ENCODE measurements at regions not wholly inside any gene's neighbourhood (a gene's known extent, or its start where the extent isn't known, plus 50 kb on each side); places are given as distances from the start of the nearest gene placed in this dataset.

DNA sequence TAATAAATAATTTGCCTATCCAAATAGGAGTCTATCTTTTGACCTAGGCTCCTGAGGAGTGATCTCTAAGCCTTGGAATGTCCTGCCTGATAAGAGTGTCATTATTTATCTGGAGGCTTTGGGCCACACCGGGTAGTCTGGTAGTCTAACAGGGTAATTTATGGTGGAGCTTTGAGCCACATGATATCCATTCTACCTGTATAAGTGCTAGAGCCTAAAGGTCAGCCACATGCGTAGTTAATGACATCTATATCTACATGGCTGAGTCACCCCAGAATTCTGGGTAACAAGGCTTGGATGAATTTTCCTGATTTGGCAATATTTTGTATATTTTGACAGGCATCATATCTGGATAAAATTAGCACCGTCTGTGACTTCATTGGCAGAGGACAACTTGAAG, 681.4 kb downstream of the MCTP2 start:
- no peak for DNase-seq (ENCODE audit: low read depth)

- no peak for DNase-seq (ENCODE audit: low read depth)
Observed at GRCh38 chr15:94917068-94917467, 685.7 kb downstream of the MCTP2 start.

DNA sequence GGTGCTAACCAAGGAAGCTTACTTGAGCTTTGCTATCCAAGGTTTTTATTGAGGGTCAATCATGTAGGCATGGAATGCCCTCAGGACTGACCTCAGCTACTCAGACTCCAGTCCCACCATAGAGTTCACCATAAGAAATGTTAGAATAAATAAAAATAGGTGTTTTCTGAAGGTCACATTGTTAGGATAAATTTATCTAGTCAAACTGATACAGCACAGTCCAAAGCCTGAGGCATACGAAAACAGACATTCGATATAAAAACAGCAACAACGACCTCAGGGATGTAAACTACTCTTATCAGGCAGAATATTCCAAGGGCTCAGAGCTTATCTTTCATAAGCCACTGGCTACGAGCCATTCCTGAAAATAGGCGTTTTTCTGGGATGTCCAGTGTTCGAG, 690.6 kb downstream of the MCTP2 start:
- no peak for DNase-seq (ENCODE audit: low read depth)

DNA sequence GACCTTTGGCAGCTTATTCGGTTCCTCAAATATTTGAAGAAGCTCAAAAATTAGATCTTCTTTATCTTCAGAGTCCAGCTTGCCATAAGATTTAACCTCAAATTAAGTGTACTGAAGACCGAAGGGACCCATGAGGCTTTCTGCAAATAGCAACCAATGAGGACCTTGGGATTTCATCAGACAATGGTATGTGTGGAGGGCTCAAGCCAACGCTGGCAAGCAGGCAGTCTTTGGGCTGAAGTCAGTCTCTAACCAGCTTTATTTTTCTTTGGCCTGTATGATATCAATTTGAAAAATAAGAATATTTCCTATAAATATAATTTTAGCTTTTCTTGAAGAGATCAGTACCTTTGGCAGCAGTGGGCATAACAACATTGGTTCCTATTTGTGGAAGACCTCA, 692.7 kb downstream of the MCTP2 start:
- DNase-seq (ENCODE audit: low read depth), result no peak

GRCh38 chr15:94924971-94925598, 693.7 kb downstream of the MCTP2 start:
- DNase-seq (ENCODE audit: low read depth), result no peak

- DNase-seq (ENCODE audit: low read depth), result no peak
Observed at GRCh38 chr15:94925680-94926079, 694.3 kb downstream of the MCTP2 start.

GRCh38 chr15:94927003-94927402, 695.6 kb downstream of the MCTP2 start:
- no peak for DNase-seq (ENCODE audit: low read depth)

DNA sequence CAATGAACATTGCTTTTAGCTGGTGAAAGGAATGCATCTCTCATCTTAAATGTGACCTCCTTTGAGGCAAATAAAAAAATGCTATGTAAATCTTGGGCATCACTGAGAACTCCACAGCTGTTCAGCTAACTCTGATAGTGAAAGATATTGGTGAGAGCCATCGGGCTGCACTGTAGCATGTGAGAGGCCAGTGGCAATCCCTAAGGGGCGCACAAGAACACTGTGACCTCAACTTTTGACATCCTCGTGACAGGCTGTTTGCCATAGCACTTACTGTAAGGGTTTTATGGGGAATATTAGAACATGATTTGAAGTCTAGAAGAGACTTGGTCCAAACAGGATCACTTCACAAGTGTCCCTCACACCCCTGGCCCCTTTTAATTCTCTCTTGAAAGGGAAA, 697.9 kb downstream of the MCTP2 start:
- no peak for DNase-seq (ENCODE audit: low read depth)

DNA sequence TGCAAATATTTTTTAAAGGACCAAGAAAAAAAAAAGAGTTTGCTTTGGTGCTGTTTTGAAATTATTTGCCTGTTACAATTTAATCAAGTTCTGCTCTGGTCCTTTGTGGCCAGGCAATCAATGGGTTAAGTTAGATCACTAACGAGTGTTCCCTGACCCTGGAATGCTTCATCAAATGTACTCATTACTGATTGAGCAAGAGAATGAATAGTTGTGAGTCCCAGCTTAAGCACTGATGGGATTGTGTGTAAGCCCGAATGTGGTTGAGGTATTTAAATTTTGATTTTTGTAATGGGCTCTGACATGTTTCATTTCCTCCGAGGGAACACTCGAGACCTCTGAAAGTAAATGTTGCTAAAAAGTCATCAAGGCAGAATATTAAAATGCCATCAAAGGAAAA, 699.1 kb downstream of the MCTP2 start:
- DNase-seq (ENCODE audit: low read depth), result no peak

DNA sequence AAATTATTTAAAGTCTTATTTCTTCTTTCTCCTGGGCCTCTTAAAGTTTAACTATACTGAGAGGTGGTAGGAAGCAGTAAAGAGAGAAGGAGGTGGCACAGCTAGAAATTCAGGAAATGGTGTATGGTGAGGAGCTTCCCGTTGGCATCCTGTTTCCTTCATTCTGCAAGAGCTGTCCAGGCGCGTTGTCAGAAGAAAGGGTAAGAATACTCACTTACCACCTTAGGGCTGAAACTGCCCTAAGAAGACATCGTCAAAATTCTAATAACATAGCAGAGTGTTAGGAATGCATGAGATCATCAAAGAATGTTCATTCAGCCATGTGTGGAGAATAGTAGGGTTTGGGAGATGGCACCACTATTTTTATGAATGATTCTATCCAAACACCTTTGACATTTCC, 699.6 kb downstream of the MCTP2 start:
- DNase-seq (ENCODE audit: low read depth), result no peak

- no peak for DNase-seq (ENCODE audit: low read depth)
Observed at GRCh38 chr15:94934440-94934839, 703.1 kb downstream of the MCTP2 start.

- no peak for DNase-seq (ENCODE audit: low read depth)
Observed at GRCh38 chr15:94937242-94937641, 705.9 kb downstream of the MCTP2 start.

DNA sequence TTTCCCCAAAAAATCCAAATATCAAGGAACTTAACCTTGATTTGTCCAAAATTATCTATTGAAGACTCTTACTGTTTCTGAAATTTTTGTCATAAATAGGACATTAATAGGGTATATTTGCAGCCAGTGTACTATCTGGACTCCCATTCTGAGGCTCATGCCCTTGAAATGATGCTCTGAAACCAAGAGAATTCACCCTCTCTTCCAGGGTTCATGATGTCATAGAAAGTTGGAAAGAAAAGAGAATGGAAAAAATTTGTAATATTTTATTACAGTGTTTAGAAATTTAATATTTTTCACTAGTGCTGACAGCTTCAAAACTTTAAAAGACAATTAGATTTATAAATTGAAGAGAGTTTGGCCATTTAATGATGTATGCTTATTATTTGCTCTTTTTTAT, 712.5 kb downstream of the MCTP2 start:
- DNase-seq (ENCODE audit: low read depth), result no peak

GRCh38 chr15:94951538-94951937, 720.2 kb downstream of the MCTP2 start:
- DNase-seq (ENCODE audit: low read depth), result no peak

GRCh38 chr15:94963953-94964352, 732.6 kb downstream of the MCTP2 start:
- no peak for DNase-seq (ENCODE audit: low read depth)

- DNase-seq (ENCODE audit: low read depth), result no peak
Observed at GRCh38 chr15:94965593-94965992, 734.2 kb downstream of the MCTP2 start.

DNA sequence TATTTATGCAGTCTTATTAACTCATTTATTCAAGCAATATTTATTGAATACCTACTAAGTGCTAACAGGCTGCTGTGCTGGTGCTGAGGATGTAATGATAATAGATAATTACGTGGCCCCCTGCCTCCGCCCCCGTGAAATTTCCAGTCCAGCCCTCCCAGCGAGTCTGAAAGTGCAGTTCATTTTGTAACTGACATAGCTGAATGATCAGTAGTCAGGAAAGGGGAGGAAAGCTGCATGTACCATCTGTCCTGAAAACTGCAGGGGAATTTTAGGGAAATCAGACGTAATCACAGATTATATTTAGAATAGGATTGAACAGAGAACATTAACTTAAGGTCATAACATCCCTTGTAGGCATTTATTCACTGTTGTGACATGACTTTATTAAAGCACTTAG, 736.8 kb downstream of the MCTP2 start:
- no peak for DNase-seq (ENCODE audit: low read depth)

GRCh38 chr15:94970096-94970495, 738.7 kb downstream of the MCTP2 start:
- no peak for DNase-seq (ENCODE audit: low read depth)

- DNase-seq (ENCODE audit: low read depth), result no peak
Observed at GRCh38 chr15:94970802-94971201, 739.4 kb downstream of the MCTP2 start.

GRCh38 chr15:94972314-94972713, 741.0 kb downstream of the MCTP2 start:
- no peak for DNase-seq (ENCODE audit: low read depth)

DNA sequence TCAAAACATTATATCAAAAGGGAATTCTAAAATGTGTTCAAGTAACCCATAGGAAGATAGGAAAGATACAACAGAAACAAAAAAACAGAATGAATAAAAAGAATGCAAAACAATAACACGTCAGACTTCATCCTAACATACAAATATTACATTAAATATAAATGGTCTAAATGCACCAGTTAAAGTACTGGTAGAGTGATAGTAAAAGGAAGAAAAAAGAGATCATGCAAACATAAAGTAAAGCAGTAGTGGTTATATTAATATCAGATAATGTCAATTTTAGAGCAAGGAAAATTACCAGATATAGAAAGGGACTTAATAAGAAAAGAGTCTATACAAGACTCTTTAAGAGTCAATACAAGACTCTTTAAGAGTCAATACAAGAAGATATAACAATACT, 755.7 kb downstream of the MCTP2 start:
- DNase-seq (ENCODE audit: low read depth), result no peak

GRCh38 chr15:94991718-94992117, 760.4 kb downstream of the MCTP2 start:
- DNase-seq (ENCODE audit: low read depth), result no peak

- DNase-seq (ENCODE audit: low read depth), result no peak
Observed at GRCh38 chr15:95009635-95010034, 778.3 kb downstream of the MCTP2 start.

- DNase-seq (ENCODE audit: low read depth), result no peak
Observed at GRCh38 chr15:95013381-95013780, 782.0 kb downstream of the MCTP2 start.
